Mesenchymal stem cell (in vitro differentiated cells and primary cell): ENCODE measurements at regions not wholly inside any gene's neighbourhood (a gene's known extent, or its start where the extent isn't known, plus 50 kb on each side); places are given as distances from the start of the nearest gene placed in this dataset.

Source experiments
- DNase-seq: peaks from one replicate; pipeline ENCODE4 v3.0.0-alpha.2; 2013
- H2AFZ ChIP-seq: one replicate; pipeline ENCODE4 v1.6.1; 2013; ENCODE audit warnings: low read depth, mild to moderate bottlenecking, control low read depth, inconsistent platforms, low read length, moderate library complexity
- H2AK5ac ChIP-seq: 2 replicates; pipeline ENCODE4 v1.6.1; 2013; ENCODE audit warnings: low read length, moderate library complexity, mild to moderate bottlenecking, inconsistent platforms; ENCODE audit not compliant: severe bottlenecking
- H2BK120ac ChIP-seq: one replicate; pipeline ENCODE4 v1.6.1; 2013; ENCODE audit warnings: low read depth, mild to moderate bottlenecking, inconsistent platforms, low read length, moderate library complexity
- H2BK12ac ChIP-seq, 2 experiments: one replicate each; pipeline ENCODE4 v1.6.1; 2013; ENCODE audit warnings: inconsistent platforms in 2 of 2, low read length in 2 of 2, mild to moderate bottlenecking in 2 of 2, moderate library complexity in 2 of 2, control low read depth in 1 of 2
- H2BK15ac ChIP-seq: one replicate; pipeline ENCODE4 v1.6.1; 2013; ENCODE audit warnings: mild to moderate bottlenecking, low read depth, inconsistent platforms; ENCODE audit not compliant: poor library complexity, severe bottlenecking
- H2BK5ac ChIP-seq: 2 replicates; pipeline ENCODE4 v1.6.1; 2013; ENCODE audit warnings: low read depth, mild to moderate bottlenecking, low read length, control low read depth, inconsistent platforms; ENCODE audit not compliant: poor library complexity, severe bottlenecking
- H3K14ac ChIP-seq, 2 experiments: one replicate each; pipeline ENCODE4 v1.6.1; 2013; ENCODE audit warnings: inconsistent platforms in 2 of 2, low read length in 2 of 2, control low read depth in 1 of 2, mild to moderate bottlenecking in 1 of 2, moderate library complexity in 1 of 2
- H3K18ac ChIP-seq, 2 experiments: one replicate each; pipeline ENCODE4 v1.6.1; 2013; ENCODE audit warnings: inconsistent platforms in 2 of 2, low read length in 2 of 2, control low read depth in 1 of 2, low read depth in 1 of 2, mild to moderate bottlenecking in 1 of 2
- H3K23ac ChIP-seq, 2 experiments: one replicate each; pipeline ENCODE4 v1.6.1; 2013; ENCODE audit warnings: inconsistent platforms in 2 of 2, low read length in 2 of 2, mild to moderate bottlenecking in 2 of 2, moderate library complexity in 2 of 2, control low read depth in 1 of 2
- H3K27ac ChIP-seq: 2 replicates; pipeline ENCODE4 v1.5.1; 2013; ENCODE audit warnings: mild to moderate bottlenecking, moderate library complexity, low read length, control low read depth, inconsistent platforms; ENCODE audit not compliant: poor library complexity, severe bottlenecking
- H3K27me3 ChIP-seq, 2 experiments: 2 replicates each; pipeline versions ENCODE4 v1.6.1 to v1.7.0; 2013; ENCODE audit warnings: low read length in 2 of 2, mild to moderate bottlenecking in 2 of 2, moderate library complexity in 2 of 2, control low read depth in 1 of 2, inconsistent platforms in 1 of 2; ENCODE audit not compliant: control insufficient read depth in 1 of 2, insufficient read depth in 1 of 2
- H3K36me3 ChIP-seq, 2 experiments: 2 replicates each; pipeline versions ENCODE4 v1.6.1 to v1.7.0; 2013; ENCODE audit warnings: low read length in 2 of 2, control low read depth in 1 of 2, inconsistent platforms in 1 of 2, low read depth in 1 of 2, mild to moderate bottlenecking in 1 of 2; ENCODE audit not compliant: insufficient read depth in 2 of 2, control insufficient read depth in 1 of 2
- H3K4ac ChIP-seq, 2 experiments: one replicate each; pipeline ENCODE4 v1.6.1; 2013; ENCODE audit warnings: inconsistent platforms in 2 of 2, low read length in 2 of 2, mild to moderate bottlenecking in 2 of 2, moderate library complexity in 2 of 2, control low read depth in 1 of 2, low read depth in 1 of 2
- H3K4me1 ChIP-seq: 2 replicates; pipeline ENCODE4 v1.6.1; 2013; ENCODE audit warnings: low read depth, low read length, control low read depth; ENCODE audit not compliant: control insufficient read depth, insufficient read depth
- H3K4me2 ChIP-seq: 2 replicates; pipeline ENCODE4 v1.6.1; 2013; ENCODE audit warnings: low read length, mild to moderate bottlenecking, inconsistent platforms; ENCODE audit not compliant: poor library complexity, severe bottlenecking
- H3K4me3 ChIP-seq, 2 experiments: 2 replicates each; pipeline versions ENCODE4 v1.5.1 to v1.7.0; 2013; ENCODE audit warnings: low read length in 2 of 2, mild to moderate bottlenecking in 2 of 2, control low read depth in 1 of 2, low read depth in 1 of 2; ENCODE audit not compliant: insufficient read depth in 1 of 2
- H3K79me1 ChIP-seq: replicated peaks from 2 replicates; pipeline ENCODE4 v1.6.1; 2013; ENCODE audit warnings: mild to moderate bottlenecking, control low read depth, low read length, inconsistent platforms; ENCODE audit not compliant: poor library complexity, severe bottlenecking
- H3K9ac ChIP-seq: 2 replicates; pipeline ENCODE4 v1.7.0; 2013; ENCODE audit warnings: mild to moderate bottlenecking, low read length, moderate library complexity
- H3K9me3 ChIP-seq: 2 replicates; pipeline ENCODE4 v1.7.0; 2013; ENCODE audit warnings: mild to moderate bottlenecking, low read length; ENCODE audit not compliant: control insufficient read depth
- H4K8ac ChIP-seq: one replicate; pipeline ENCODE4 v1.6.1; 2013; ENCODE audit warnings: inconsistent platforms, mild to moderate bottlenecking, low read length, moderate library complexity
- H4K91ac ChIP-seq: one replicate; pipeline ENCODE4 v1.6.1; 2013; ENCODE audit warnings: mild to moderate bottlenecking, low read length, inconsistent platforms
- WGBS: methylation state at CpG from one replicate; pipeline ENCODE4 v1.1.7; 2013; ENCODE audit warnings: mixed read lengths; 5-methylcytosine and 5-hydroxymethylcytosine counted together

GRCh38 chr9:71490810-71491209 is 277.5 kb downstream of the CEMIP2 start:
- Histone ChIP-seq H3K9ac (no peak overlapping the region), H3K4me3 (no peak overlapping the region), H3K36me3 (no peaks in the 10 kb centered on the region), H2BK120ac (no peak overlapping the region), H2BK15ac (no peak overlapping the region), H3K9me3 (no peaks in the 10 kb centered on the region), H3K23ac (no peak overlapping the region), H4K8ac (no peak overlapping the region), H3K27me3 (peaks cover 0 to 15% of the 10 kb centered on the region in 2 experiments), H3K4me1 (no peaks in the 10 kb centered on the region), H3K27ac (no peak overlapping the region), H4K91ac (no peak overlapping the region), H3K4me2 (no peak overlapping the region), H3K18ac (no peak overlapping the region), H2AK5ac (no peak overlapping the region), H2AFZ (no peak overlapping the region), H3K4ac (no peak overlapping the region), H3K14ac (no peak overlapping the region), H3K79me1 (no peaks in the 10 kb centered on the region), H2BK12ac (no peak overlapping the region), H2BK5ac (no peak overlapping the region)
- DNase-seq = no peak
- 17% methylated on average over 2 of the region's 2 CpGs for WGBS

DNA sequence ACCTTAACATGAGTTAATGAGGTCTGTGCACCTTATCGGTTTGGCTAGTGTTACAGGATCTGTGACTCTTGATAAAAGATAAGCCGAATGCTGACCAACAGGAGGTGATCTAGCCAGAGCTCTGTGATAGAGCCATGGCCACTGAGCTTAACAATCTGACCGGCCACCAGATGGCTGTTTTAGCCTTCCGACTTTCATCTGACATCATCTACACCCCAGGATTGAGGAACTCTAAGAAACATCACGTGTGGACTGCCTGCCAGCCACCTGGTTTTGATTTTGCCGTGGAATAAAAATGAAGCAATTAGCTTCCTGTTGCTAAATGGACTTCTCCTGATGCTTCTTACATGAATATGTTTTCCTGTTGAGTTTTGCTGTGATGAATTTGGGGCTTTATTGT is 281.3 kb downstream of the CEMIP2 start:
- H3K9ac ChIP-seq = no peak overlapping the region
- no peak overlapping the region for H2BK5ac ChIP-seq
- H3K23ac ChIP-seq = no peak overlapping the region
- peaks cover 0 to 8% of the 10 kb centered on the region in 2 experiments for H3K27me3 ChIP-seq
- H4K91ac ChIP-seq = no peak overlapping the region
- H3K4ac ChIP-seq = no peak overlapping the region
- no peaks in the 10 kb centered on the region for H3K79me1 ChIP-seq
- H3K18ac ChIP-seq = no peak overlapping the region
- no peaks in the 10 kb centered on the region for H3K36me3 ChIP-seq
- no peak overlapping the region for H3K4me2 ChIP-seq
- no peak for DNase-seq
- H3K14ac ChIP-seq = no peak overlapping the region
- no peaks in the 10 kb centered on the region for H3K9me3 ChIP-seq
- WGBS = 43% methylated on average over 6 of the region's 6 CpGs
- H3K4me3 ChIP-seq = no peak overlapping the region
- H2BK15ac ChIP-seq = no peak overlapping the region
- H2AK5ac ChIP-seq = no peak overlapping the region
- H3K27ac ChIP-seq = no peak overlapping the region
- H2AFZ ChIP-seq = no peak overlapping the region
- H3K4me1 ChIP-seq = no peaks in the 10 kb centered on the region
- no peak overlapping the region for H4K8ac ChIP-seq
- no peak overlapping the region for H2BK120ac ChIP-seq
- no peak overlapping the region for H2BK12ac ChIP-seq

DNA sequence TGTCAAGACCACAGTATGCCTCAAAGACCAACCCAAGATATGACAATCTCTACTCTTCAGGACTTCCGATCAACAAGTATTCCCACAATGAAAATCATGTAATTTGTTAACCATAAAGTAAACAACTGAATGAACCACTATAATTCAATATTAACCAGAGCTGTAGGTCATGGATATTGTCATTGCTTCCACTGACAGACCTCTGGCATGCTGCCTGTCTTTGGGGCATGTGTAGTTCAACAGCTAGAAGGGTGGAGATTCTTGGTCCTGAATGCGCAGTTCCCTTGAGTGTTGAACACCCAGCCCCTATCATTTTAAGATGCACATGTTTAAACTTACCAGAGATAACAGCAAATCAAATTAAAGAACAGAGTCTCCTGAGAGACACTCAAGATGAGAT is 283.0 kb downstream of the CEMIP2 start:
- Histone ChIP-seq H3K23ac (no peak overlapping the region), H3K4me2 (no peak overlapping the region), H2BK12ac (no peak overlapping the region), H3K4ac (no peak overlapping the region), H3K18ac (no peak overlapping the region), H2AK5ac (no peak overlapping the region), H3K36me3 (no peaks in the 10 kb centered on the region), H3K9ac (no peak overlapping the region), H2BK120ac (no peak overlapping the region), H3K4me1 (no peaks in the 10 kb centered on the region), H3K14ac (no peak overlapping the region), H4K8ac (no peak overlapping the region), H3K27ac (no peak overlapping the region), H3K79me1 (no peaks in the 10 kb centered on the region), H3K4me3 (no peak overlapping the region), H2BK5ac (no peak overlapping the region), H2BK15ac (no peak overlapping the region), H3K9me3 (no peaks in the 10 kb centered on the region), H3K27me3 (peaks cover 0 to 4% of the 10 kb centered on the region in 2 experiments), H2AFZ (no peak overlapping the region), H4K91ac (no peak overlapping the region)
- DNase-seq = no peak
- 100% methylated on average over 1 of the region's 2 CpGs for WGBS

GRCh38 chr9:71483436-71483835 is 284.9 kb downstream of the CEMIP2 start:
- no peak overlapping the region for H3K4me2 ChIP-seq

More at GRCh38 chr9:71483436-71483835, 284.9 kb downstream of the CEMIP2 start:
- H3K27ac ChIP-seq = no peak overlapping the region
- H3K4me1 ChIP-seq = no peaks in the 10 kb centered on the region
- no peak overlapping the region for H2BK5ac ChIP-seq
- no peaks in the 10 kb centered on the region for H3K79me1 ChIP-seq
- H3K9me3 ChIP-seq = no peaks in the 10 kb centered on the region
- no peak overlapping the region for H3K4ac ChIP-seq
- WGBS = 71% methylated on average over 4 of the region's 4 CpGs
- H4K8ac ChIP-seq = no peak overlapping the region
- no peaks in the 10 kb centered on the region for H3K36me3 ChIP-seq
- H2BK120ac ChIP-seq = no peak overlapping the region
- no peak overlapping the region for H3K4me3 ChIP-seq
- H3K9ac ChIP-seq = no peak overlapping the region
- no peak for DNase-seq
- no peak overlapping the region for H2AK5ac ChIP-seq
- H3K18ac ChIP-seq = no peak overlapping the region
- no peak overlapping the region for H2AFZ ChIP-seq
- no peak overlapping the region for H4K91ac ChIP-seq
- no peak overlapping the region for H3K23ac ChIP-seq
- no peak overlapping the region for H3K14ac ChIP-seq
- H2BK12ac ChIP-seq = no peak overlapping the region
- peaks cover 0 to 4% of the 10 kb centered on the region in 2 experiments for H3K27me3 ChIP-seq
- H2BK15ac ChIP-seq = no peak overlapping the region
